TTC549 (cell line): ENCODE measurements at regions not wholly inside any gene's neighbourhood (a gene's known extent, or its start where the extent isn't known, plus 50 kb on each side); places are given as distances from the start of the nearest gene placed in this dataset.

ENCODE experiments used
- FAIRE-seq: peaks from 2 replicates; lab custom pipeline; 2012; peaks lifted over from hg19 to GRCh38; lab: Jason Lieb, UNC

DNA sequence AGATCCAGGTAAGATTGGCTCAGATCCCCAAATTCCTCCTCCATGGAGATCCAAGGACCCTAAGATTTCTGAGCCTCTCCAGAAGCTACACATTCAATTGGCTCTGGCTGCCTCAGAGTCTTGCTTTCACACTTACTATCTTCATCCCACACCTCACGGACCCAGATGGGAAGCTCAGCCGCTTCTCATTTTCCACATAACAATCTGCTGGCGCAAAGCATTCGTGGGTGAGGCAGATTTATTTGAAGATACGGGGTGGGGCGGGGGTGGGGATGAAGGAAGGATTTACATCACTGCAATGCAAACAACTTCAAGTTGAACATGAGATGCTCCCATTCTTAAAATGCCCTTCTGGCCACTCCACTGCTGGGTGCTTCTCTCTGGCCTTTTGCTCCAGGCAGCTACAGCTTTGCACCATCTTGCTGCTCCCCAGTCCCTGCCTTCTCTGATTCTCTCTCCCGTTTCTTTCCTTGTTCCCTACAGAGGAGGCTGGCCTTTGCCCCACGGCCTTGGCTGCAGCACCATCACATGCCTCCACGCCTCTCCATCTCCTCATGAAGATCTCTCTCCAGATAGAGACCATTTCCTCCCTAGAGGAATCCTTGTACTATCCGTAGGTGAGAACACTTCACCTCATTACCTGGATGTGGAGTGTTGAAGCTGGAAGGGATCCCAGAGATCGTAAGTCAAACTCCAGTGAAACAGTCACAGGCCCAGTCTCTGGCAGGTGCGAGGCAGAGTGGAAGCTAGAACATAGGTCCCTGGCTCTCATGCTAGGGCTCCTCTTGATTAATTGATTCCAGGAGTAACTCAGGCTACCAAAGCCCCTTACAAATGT lies 175.9 kb downstream of the RPLP1 start:
- no peak for FAIRE-seq

DNA sequence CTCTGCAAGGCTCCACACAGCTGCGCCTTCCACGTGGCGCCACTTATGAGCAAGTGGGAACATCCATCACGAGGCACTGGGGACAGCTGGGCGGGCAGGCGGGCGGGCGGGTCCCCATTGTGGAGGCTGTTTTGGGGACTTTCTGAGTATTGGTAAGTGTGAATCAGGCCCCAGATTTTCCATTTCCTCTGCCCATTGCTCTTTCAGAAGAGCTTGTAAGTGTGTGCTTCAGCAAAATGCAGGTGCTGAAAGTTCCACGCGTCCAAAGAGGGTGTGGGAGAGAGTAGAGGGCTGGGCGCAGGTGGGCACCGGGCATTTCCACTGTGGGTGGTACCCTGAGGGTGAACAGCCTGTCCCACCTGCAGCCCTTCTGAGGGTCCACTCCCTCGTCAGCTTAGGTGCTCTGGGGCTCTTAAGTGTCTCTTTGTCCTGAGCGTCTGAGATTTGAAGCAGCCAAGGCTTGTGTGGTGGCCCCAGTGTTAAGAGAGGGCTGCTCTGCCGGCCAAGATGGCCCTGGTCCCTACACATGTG lies 177.1 kb downstream of the RPLP1 start:
- FAIRE-seq, result no peak

- FAIRE-seq, result no peak
Observed at GRCh38 chr15:69631005-69631404, 178.4 kb downstream of the RPLP1 start.

GRCh38 chr15:69631978-69632377 lies 179.4 kb downstream of the RPLP1 start:
- FAIRE-seq, result no peak

GRCh38 chr15:69634860-69635259 lies 182.2 kb downstream of the RPLP1 start:
- FAIRE-seq, result no peak

GRCh38 chr15:69636169-69636915 lies 183.7 kb downstream of the RPLP1 start:
- FAIRE-seq, result no peak

- no peak for FAIRE-seq
Observed at GRCh38 chr15:69637818-69638217, 185.2 kb downstream of the RPLP1 start.

DNA sequence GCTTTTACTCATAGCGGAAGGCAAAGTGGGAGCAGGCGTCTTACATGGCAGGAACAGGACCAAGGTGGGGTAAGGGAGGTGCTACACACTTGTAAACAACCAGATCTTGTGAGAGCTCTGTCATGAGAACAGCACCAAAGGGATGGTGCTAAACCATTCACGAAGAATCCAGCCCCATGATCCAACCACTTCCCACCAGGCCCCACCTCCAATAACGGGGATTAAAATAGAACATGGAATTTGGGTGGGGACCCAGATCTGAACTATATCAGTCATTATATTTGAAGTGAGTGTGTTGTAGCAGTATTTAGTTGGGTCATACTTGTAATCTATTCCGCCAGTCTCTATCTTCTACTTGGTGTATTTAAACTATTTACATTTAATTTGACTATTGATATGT lies 190.9 kb downstream of the RPLP1 start:
- FAIRE-seq, result no peak

GRCh38 chr15:69643971-69644370 lies 191.4 kb downstream of the RPLP1 start:
- FAIRE-seq, result no peak

DNA sequence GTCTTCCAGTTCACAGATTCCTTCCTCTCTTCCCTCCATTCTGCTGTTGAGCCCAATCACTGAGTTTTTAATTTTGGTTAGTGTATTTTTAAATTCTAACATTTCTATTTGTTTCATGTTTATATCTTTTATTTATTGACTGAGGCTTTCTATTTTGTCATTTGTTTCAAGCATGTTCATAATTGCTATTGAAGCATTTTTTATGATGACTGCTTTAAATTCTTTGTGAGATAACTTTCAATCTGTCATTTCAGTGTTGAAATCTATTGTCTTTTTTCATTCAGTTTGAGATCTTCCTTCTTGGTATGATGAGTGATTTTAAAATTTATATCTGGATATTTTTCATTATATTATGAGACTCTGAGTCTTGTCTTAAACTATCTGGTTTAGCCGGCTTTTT lies 192.3 kb downstream of the RPLP1 start:
- FAIRE-seq, result no peak

DNA sequence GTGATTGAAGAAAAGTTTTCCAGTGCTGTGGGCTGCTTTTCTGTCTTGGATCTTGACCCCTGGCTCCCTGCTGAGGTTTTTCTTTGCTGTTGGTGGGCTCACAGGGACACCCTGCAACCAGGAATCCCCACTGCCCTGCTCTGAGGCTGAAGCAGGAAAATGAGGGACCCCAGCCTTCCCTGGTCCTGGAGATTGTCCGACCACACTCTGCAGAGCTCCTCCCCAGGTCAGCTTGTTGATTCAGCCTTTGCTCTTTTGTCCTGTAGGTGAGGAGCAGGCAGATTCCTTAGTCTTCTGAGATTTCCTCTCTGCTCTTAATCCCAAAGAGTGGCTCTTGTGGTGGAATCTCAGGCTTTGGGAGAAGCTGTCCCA lies 194.5 kb downstream of the RPLP1 start:
- no peak for FAIRE-seq

DNA sequence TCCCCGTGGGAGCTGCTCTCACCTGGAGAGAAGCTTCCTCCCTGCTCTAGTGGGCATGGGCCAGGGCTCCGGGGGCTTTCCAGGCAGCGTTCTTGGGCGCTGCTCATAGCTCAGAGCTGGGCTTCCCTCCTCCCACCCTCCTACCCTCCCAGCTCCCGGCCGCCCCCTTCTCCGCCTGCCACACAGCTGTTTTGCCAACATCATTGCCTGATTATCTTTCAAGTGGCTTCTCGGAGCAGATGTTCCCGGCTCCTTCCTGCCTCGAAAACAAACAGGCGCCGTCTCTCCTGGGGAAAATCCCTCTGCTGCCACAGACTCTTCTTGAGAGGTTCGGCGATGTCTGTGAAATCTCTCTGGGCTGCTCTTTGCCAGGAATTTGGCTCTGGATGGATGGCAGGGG lies 195.6 kb downstream of the RPLP1 start:
- no peak for FAIRE-seq

DNA sequence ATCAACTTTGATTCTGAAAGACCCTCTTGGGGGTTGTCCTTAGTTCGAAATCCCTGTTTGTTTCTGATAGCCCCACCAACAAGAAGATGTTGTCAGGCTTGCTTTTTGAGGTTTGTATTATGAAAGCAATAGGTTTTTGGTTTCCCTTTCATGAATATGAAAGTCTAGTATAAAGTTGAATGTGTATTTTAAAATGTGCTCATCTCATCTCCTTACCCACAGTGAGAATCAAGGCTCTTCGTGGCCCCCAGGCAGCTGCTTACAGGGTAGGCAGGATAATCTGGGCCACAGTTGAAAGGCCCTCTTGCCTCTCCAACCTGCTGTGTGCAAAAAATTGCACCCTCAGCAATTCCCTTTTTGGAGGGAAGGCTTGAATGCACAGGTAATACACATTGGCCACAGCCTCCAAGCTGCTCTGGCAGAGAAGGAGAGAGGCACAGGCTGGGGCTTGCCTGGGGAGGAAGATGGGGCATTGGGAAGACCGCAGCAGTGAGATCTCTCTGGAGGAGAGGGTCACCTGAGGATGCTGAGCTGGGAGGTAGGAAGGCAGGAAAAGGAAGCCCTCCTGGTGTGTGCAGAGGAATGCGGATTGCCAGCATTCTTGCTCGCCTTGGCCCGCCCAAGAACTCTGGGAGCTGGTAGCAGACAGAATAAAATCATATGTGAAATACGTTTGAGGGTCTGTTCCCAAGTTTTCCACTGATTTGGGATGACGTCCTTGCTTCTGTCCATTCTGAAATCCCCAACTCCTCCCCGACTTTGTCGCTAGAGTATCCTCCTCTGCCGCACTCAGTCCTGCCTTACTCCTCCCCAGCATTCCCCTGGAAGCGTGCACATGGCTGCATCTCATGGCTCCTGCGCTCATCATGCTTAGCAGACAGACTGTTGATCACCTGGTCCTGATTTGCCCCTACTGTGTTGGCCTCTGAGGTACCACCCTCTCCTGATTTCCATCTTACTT lies 196.4 kb downstream of the RPLP1 start:
- no peak for FAIRE-seq

- FAIRE-seq, result no peak
Observed at GRCh38 chr15:69652293-69652692, 199.7 kb downstream of the RPLP1 start.

DNA sequence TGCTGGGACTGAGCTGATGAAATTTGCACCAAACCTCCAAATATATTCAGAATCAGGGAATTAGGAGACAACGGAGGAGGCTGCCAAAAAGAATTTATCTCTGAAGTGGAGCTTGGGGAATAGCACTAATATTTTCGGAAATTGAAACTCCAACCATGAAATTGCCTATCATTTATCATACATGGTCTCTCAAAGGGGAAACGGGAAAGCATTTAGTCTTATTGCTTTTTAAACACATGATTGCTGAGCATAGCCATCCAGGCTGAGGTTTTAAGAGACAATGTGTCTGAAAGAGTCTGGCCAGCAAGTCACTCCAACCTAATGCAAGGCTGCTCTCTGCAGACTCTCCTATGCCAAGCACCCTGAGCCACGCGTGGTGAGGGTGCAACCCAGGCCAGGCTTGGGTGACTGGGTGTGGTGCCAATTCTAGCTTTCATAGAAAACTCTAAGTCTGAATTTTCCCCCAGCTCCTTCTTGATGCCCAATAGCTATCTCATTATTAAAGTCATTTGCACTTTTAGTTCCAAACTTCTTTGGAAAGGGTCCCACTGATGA lies 200.2 kb downstream of the RPLP1 start:
- no peak for FAIRE-seq

DNA sequence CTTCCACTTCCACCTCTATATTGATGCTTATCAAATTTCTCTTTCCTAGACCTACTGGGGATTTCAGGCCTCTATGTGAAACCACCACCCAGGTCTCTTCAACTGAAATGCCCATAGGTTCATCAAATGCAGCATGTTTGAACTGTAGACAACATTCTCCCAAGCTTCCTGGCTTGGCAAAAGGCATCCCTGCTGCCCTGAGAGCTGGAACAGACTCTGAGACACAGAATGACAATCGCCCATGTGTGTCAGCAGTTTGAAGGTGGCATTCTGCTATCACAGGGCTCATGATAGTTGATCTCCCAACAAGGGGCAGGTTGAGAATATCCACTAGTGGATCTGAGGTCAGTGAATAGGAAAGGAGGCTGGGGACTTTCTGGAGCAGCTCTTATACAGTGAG lies 200.7 kb downstream of the RPLP1 start:
- no peak for FAIRE-seq

DNA sequence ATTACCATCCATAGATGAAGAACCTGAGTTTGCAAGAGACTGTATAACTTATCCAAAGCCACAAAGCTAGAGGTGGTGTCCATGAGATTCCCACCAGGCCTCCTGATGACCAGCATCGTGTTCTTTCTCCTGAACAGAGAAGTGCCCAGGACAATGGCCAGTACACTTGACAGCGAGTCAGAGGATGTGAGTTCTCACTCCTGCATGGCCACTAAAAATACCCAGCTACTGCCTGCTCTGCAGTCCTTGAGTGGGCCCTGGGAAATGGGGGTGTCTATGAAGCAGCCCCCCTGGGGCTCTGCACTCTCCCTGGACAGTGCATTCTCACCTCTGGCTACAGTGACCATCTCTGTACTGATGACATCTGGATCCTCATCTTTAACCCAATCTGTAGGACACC lies 201.2 kb downstream of the RPLP1 start:
- no peak for FAIRE-seq

GRCh38 chr15:69656271-69657030 lies 203.8 kb downstream of the RPLP1 start:
- FAIRE-seq, result no peak

- no peak for FAIRE-seq
Observed at GRCh38 chr15:69657626-69658025, 205.0 kb downstream of the RPLP1 start.

DNA sequence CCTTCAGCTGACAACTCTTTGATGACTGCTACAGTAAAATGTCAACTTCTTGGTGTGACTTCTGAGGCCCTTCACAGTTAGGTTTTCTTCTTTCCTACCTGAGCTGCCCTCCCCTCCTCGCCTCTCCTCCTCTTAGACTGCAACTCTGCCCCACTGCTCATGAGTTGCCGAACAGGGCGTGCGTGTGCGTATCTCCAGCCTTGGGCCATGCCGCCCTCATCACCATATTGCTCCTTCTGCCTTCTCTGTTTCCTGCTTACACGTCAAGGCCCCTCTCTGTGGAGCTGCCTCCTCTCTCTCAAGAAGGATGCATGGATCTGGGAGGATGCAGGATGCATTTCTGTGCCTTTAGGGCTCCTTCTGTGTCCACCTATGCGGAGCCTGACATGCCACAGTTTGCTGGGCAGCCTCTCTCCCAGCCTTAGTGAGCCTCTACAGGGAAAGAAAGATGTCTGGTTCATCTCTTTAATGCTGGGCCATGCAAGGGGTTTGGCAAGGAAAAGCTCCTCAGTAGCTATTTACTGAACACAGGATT lies 205.9 kb downstream of the RPLP1 start:
- FAIRE-seq, result no peak

GRCh38 chr15:69659454-69660050 lies 206.9 kb downstream of the RPLP1 start:
- FAIRE-seq, result no peak
